ENCODE measurements at regions not wholly inside any gene's neighbourhood (a gene's known extent, or its start where the extent isn't known, plus 50 kb on each side); places are given as distances from the start of the nearest gene placed in this dataset.

DNA sequence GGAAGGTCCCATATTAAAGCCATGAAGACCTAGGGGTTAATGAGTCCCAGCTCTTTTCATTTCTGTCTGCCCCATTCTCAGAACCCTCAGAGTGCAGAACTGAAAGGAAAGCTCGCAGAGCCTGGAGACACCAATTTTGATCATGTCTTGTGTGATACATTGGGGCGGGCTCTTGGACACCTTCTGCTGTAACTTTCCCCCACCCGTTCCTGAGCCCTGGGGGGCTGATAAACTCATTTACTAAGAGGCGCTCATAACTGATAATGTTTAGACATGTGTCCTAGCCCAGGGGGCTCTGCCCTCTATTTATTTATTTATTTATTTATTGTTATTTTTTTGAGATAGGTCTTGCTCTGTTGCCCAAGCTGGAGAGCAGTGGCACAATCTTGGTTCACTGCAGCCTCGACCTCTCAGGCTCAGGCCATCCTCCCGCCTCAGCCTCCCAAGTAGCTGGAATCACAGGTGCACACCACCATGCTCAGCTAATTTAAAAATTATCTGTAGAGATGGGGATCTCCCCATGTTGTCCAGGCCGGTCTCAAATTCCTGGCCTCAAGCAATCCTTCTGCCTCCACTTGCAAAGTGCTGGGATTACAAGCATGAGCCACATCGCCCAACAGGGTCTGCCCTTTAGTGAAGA, 72.4 kb upstream of the HAAO start:
- DNase-seq: no peak

DNA sequence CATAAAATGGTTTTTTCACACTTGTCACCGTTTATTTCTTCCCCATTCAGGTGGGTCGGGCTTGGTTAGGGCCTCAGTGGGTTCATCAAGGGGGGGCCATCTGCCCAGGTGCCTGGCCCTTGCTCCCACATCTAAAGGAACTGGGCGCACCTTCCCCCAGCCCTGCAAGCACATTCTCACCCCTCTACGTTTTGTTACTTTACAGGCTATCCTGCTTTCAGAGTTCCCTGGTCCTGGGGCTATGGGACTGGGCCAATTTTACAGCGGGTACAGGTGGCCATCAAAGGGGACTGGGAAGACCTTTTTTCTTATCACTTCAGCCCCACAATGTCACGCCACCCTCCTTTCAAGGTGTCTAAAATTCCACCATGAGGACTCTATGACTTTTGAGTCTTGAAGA, 71.8 kb upstream of the HAAO start:
- no peak for DNase-seq

DNA sequence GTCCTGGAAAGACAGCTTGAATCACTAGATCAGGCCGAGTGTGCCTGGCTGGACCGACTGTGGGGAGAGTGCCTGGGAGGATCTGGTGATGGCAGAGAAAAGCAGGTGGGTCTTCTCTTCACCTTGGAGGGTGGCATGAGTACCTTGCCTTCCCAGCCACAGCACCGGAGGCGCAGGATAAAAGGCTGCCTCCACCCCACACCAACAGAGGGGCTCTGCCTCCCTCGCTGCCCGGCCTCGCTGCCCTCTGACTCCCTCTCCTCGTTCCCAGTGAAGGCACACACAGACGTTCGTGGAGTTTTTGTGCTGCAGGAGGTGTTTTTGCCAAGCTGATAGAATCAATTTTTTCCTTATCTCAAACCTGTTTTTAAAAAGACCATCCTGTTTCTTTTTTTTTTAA, 71.4 kb upstream of the HAAO start:
- no peak for DNase-seq

DNA sequence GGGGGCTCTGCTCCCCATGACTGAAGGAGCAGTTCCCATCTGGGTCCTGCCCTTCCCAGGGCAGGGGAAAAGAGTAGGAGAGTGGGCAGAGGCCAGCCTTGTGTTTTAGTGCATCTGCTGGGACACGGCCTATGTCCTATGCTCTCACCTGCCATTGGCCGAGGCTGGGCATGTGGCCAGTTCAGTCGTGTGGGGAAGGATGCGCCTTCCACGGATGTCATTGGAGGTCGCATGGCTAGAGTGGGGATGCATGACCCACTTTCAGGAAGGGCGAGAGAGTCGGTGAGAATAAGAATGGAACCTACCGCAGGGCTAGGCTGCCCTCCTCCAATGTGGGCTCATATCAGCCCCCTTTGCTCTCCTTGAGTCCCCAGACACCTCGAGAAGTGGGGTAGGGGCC, 70.9 kb upstream of the HAAO start:
- no peak for DNase-seq

DNA sequence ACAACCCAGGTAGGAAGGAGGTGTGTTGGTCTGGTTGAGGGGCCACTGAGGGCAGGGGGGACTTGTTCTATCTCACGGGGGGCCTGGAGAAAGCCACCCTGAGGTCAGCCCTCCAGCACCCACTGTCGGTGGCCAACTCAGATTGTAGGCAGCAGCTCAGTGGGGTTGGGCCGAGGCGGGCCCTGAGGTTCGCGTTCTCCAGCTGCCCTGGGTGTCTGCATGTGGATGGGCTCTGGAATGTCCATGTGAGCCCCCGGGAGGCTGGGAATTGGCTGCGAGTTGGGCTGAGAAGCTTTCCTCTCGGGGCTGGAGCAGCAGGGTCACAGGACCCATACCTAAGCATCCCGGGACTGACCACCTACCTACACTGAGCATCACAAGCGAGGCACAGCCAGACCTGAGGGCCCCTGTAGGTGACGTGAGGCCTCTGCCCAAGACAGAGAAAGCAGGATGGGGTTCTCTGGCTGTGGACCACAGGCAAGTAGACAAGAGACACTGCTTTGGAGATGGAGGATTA, 70.3 kb upstream of the HAAO start:
- DNase-seq: no peak

DNA sequence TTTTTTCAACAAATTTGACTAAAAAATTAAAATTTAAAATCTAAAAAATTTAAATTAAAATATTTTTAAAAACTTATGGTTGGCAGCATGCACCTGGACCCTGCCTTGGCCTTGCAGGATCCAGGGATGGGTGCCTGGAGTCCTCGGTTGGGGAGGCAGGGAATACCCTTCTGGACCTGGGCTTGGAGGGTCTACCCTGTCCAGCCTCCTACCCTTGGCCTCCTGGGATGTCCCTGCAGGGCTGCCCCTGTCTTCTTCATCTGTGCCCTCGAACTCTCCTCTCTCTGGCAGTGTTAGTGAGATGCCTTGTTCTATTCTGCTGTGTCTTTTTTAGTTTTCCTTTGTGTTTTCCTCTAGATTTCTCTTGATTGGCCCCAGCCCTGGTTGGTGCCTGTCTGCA, 68.9 kb upstream of the HAAO start:
- DNase-seq: no peak

DNA sequence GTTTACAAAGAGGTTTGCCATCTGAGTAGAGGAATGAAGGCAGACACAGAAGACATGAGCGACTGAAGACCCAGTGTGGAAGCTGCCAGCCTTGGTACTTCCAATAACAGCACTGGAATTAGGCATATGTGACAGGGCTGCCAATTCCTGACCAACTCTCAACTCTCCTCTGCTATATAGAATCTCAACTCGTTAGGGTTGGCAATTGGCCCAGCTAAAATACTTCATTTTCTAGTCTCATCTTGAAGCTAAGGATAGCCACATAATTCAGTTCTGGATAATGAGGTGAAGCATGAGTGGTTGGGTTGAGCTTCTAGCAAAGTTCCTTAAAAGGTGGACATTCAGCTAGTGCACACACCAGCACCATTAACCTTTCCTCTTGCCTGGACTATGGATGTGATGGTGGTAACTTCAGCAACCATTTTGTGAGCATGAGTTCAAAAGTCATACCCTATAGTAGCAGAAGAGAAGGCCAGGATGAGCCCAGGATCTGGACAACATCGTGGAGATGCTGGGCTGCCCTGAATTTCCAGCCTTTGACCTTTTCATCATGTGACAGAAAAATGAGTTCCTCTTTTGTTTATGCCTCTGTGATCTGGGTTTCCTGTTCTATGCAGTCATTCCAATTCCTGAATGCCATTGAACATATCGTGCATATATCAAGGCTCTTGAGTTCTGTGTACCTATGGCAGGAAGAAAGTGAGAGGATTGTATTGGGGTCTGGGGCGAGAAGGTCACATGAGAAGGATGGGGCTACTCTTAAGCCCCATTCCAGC, 68.1 kb upstream of the HAAO start:
- no peak for DNase-seq

DNA sequence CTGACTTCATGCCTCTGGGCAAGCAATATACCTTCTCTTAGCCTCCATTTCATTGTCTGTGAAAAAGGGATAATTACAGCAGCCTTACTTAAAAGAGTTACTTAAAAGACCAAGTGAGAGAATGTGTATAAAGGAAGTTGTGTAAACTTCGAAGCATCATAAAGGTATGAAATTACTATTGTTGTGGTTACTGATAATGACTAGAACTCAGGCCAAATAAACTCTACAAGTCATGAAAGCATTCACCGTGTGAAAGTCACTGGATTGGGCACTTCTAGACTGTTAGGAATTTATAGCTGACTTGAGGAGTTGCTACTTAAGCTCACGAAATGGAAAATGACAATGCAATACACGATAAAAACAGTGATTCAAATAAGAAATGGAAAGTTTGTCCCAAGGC, 67.4 kb upstream of the HAAO start:
- DNase-seq: no peak

DNA sequence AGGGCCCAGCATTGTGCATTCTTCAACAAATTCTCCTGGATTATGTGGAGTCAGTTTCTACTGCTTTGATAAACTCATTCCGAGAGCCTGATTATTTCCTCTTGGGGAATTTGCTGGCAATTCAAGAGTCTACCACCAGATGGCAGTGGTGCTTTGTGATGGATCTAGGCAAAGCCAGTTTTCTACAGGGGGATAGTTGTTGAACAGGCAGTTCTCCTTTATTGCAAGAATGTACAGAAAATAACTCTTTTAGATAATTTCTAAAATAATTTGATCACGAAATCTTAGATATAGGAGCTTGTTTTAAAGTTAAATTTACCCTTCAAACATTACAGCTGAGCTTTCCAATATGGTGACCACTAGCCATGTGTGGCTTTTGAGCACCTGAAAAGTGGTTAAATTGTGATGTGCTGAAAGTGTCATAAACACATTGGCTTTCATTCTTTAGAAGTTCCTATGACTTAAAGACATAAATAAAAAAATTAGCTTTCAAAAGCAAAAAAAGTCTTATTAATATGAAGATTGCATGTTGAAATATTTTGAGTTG, 66.7 kb upstream of the HAAO start:
- peak; percentile 77 for DNase-seq

DNA sequence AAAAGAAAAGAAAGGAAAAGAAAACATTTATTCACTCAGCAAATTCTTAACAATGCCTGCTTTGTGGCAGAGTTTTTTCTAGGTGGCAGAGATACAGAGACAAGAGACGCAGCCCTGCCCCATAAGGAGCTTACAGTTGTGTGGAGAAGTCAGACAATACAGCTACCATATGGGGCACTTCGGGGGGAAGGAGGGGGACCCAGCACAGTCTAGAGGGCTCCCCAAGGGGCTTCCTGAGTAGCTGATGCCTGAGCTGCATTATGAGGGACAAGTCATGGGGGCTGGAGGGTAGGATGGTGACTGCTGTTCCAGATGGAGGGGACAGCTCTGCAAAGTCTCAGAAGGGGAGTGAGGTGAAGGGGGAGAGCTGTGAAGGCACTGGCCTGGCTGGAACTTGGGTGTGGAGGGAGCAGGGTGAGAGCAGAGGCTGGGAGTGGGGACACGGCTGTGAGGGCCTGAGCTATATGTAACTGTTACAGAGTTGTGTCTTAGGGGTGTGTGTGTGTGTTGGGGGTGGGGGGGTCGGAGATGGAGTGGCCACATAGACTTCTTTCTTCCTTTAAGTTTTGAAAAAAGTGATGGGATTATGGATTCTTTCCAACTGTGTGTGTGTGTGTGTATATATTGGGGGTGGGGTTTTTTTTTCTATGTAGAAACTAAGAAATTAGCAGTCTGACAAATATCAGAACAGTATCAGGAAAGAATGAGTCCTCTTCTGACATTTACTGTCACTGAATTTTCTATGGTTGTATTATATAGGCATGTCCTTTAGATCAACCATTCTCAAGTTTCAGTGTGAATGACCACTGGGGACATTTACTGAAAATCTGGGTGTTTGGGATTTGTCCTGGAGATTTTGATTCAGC, 66.0 kb upstream of the HAAO start:
- no peak for DNase-seq

DNA sequence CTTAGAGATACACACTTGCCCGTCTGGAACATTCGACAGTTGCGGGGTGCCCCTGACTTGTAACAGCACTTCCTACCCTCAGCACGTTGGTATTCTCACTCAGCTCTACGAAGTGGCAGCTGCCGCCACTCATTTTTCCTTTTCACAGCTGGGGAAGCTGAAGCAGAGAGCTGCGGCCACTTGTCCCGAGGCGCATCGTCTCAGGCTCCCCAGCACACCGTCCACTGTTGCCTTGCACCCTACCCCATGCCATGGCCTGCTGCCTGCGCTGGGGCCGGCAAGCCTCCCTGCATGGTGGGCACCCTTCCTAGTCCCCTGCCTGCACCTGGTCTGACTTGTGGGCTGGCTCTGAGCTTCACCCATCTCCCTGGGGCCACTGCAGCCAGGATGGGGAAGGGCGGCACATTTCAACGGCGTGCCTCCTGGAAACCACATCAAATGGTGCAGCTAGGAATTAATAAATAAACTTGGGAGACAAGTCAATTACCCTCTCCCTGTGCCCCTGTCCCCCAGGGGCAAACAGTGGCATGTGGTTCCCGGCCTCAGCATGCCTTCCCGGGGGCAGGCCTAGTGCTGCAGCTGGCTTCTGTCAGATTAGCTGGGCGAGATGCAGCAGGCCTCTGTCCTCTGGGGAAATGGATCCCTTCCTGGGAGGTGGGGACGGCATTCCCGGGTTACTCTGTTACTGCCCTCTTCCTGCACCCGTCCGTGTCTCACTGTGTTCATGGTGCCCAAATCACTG, 64.7 kb upstream of the HAAO start:
- no peak for DNase-seq

DNA sequence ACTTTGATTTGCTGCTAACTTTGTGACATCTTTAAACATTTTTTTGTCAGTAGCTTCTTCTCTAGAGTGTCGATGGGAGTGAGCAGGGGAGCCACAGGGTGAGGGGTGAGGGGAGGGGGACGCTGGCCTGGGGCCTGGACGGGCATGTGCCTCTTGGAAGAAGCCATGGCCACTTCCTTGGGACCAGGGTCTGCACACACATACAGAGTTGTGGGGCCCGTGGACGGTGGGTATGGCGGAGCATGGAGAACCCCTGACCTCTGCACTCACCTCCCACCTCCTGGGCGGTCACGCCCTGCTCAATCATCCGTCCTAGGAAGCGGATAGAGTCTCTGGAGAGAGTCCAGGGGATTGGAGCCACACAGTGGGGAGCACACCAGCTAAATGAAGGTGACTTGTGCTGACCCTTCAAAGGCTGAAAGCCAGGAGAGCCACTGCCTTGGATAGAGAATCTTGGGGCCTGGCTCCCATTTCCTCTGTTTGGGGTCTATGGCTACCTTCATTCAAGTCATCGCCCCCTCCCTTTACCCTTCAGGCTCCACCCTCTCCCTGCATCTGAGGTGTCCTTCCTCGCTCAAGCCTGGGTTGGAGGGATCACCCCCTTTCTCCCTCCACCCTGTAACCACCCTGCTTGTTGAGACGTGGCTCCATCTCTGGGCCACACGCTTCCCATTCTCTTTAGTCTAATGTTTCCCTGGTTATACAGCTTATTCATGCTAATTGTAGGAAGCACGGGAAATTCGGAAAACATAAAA, 63.9 kb upstream of the HAAO start:
- DNase-seq: no peak

DNA sequence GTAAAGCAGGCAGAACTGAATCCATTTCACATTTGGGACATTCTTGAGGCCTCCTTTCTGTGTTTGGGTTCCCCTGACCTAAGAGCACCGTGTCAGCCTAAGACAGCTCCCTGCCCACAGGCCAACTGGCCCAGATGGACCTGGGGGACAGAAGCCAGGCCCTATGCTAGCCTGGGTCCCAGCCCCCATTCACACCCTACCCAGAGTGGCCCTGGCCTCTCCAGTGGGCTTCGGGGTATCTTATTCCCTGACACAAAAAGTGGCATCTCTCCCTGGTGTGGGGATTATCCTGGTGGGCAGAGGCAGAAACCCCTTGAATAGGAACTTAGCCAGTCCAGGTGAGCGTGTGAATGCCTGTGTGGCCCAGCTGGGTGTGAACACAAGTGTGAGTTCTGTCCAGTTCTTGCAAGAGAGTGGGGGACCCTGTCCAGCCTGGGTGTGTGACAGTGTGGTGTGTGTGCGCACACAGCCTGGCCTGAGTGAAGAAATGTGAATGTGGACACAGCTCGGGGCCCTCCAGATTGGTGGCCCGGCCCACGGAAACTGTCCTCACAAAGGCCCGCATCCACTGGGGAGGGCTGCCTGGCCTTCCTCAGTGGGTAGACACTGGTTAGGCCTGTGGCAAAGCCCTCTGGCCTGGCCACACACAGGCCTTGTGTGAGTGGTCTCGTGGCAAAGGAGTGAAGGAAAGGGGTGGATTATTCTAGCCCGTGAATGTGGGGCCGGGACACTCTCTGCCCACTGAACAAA, 63.0 kb upstream of the HAAO start:
- DNase-seq: no peak

DNA sequence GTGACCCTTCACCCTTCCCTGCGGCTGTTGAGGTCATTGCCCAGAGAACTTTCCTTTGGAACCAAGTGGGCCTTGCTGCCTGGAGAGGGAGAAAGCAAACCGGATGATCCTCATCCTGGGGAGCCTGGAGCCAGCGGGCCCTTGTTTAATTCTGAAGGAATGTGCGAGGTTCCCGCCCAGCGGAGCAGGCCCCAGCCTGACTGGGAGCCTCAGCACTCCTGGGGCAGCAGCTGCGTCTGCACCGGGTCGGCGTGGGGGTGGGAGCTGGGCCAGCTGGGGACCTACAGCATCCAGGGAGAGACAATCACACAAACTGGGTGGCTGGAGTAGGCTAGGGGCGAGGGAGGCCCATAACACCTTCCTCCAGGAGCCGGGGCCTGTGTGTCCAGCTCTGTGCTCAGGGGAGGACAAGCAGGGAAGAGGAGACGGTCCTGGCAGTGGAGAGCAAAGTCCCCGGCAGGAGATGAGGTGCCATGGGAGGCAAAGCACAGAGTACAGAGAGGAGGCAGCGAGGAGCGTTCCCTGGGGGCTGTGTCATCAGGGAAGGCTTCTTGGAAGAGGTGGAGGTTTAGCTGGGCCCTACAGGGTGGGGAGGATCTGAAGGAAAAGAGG, 61.9 kb upstream of the HAAO start:
- DNase-seq: no peak

DNA sequence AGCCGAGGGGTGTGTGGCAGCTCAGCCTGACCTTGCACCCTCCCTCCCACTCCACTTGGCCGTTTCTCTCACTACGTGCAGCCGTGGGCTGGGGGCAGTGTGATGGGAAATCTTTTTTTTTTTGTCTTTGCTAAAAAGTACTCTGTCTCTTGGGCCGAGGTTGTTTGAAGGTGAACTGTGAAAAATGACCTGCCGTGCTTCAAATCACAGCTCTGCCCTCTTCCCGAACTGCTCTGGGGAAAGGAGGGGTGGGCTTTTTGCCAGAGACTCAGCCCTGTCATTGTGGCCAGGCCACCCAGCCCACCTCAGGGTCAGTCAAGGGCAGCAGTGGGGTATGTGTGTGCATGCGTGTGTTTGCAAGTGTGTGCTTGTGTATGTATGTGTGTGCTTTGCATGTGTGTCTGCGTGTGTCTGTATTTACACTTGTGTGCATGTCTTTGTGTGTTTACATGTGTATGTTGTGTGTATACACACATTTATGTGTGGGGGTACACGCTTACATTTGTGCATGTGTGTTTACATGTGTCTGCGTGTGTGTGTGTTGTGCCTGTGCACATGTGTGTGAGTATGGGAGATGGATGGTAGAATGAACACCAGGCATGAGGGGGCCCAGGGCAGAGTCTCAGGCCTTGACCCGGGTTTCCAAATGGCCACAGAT, 61.3 kb upstream of the HAAO start:
- no peak for DNase-seq

DNA sequence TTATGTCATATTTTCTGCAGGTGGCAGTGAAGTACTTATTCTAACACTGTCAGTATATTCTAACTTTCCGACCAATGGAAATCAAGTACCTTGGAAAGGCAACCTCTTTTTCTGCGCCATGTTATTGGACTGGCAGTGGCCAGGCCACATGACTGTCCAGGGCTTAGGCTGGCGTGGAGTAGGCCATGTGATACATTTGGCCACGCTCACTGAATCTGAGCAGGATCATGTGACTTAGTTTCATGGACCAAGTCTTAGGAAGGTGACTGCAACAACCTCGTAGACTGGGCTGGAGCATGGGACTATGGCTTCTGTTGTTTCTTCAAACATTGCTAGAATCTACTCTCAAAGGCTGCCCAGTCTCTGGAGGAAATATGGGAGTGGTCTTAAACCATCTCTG, 60.4 kb upstream of the HAAO start:
- DNase-seq: no peak

DNA sequence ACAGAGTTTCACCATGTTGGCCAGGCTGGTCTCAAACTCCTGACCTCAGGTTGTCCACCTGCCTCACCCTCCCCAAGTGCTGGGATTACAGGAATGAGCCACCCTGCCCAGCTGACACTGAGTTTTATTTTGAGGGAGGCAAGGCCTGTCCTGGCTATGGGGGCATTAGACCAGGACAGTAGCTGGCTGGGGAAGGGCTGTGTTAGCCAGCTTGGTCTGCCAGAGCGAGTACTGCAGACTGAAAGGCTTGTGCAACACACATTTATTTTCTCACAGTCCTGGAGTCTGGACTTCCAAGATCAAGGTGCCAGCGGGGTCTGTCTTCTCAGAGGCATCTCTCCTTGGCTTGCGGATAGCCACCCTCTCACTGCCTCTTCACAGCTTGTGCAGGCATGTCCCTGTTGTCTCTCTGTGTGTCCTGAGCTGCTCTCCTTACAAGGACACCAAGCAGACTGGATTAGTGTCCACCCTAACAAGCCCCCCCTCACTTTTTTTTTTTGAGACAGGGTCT, 59.4 kb upstream of the HAAO start:
- DNase-seq: no peak

DNA sequence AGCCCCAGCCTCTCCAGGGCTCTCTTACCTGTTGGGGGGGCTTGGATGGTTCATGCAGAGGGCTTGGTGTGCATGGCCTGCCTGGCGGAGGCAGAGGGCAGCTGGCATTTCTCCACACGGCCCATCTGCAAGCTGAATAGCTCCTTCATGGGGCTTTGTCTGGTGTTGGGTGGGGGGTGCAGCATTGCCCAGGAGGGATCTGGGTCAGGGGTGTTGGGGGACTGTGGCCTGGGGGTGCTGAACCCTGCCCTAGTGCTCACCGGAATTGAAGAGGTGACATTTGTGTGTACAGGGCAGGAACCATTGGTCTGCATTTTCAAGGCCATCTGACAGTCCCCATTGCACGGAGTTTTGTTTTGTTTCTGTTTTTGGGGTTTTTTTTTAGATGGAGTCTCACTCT, 58.8 kb upstream of the HAAO start:
- no peak for DNase-seq

DNA sequence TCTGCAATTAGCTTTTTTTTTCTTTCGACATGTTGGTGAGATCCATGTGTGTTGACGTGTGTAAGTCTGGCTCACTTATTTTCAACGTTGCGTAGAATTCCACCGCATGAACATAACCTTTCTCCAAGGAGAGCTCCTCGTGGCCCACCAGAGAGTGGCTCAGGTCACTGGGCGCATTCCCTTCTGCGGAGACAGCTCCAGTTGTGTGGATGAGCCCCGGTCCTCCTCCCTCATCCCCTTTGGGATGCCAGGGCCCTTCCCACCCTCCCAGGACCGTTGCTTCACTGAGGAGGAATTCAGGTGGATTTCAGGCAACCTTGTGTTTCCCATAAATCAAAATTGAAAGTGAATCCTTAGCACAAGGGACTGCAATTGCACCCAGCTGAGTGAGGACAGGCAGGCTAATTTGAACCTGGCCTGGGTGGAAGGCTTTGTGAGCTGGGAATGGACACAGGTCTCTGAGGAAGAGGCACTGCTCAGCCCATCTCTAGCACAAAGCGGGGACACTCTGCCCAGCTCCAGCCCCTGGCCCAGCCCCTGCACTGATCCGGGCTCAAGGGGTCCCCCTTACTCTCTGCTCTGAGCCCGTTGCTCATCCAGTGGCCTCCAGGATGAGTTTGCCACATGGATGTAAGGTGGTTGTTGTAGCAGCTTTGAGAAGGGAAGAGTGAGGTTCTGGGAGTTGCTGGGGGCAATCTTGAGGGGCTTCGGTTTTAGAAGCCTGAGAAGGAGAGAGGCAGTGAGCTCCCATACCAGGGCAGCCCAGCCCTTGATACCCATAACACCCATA, 57.8 kb upstream of the HAAO start:
- DNase-seq: no peak

All from activated CD4-positive, alpha-beta T cell treated with anti-CD3 and anti-CD28 coated beads, Interleukin-10, Interleukin-2, amounts not matched to agents 100 ng/mL and 50 ng/mL, durations not matched to agents 16 hours and 8 hours (primary cell).